HepG2 (cell line): ENCODE measurements at regions not wholly inside any gene's neighbourhood (a gene's known extent, or its start where the extent isn't known, plus 50 kb on each side); places are given as distances from the start of the nearest gene placed in this dataset.
"Not testable (repeated sequence)": the region's sequence is repeated elsewhere in the genome, so short reads cannot be mapped to it uniquely, and the experiment has no call there.

Experiments used
- ATAC-seq: fragments of 200-7000 bp; cut with Tn5 transposase; 3 replicates; pipeline ENCODE4 v1.9.1; 2020; ENCODE audit warnings: mild to moderate bottlenecking, moderate library complexity
- BruUV-seq: library from RNA; stranded (reverse); fragments of 400-500 nt; replicated peaks from 2 replicates; lab custom pipeline; 2021; lab: Mats Ljungman, UMichigan
- CTCF ChIA-PET: fragments of 300-600 bp; formaldehyde crosslinking; extraction: SDS; loops from one replicate; lab custom pipeline; 2021; ENCODE audit warnings: low total read pairs, inconsistent platforms, low intra/inter-chr PET ratio; lab: Yijun Ruan, JAX
- POLR2A ChIA-PET: fragments of 350-600 bp; sonication (Branson Sonifier 250); formaldehyde crosslinking; loops from one replicate; lab custom pipeline; 2020; ENCODE audit warnings: antibody characterized with exemption, inconsistent platforms; lab: Yijun Ruan, JAX
- DNase-seq: peaks from one replicate; pipeline ENCODE4 v3.0.0-alpha.2; 2015; ENCODE audit warnings: low spot score
- FAIRE-seq: peaks from 3 replicates; lab custom pipeline; 2011; peaks lifted over from hg19 to GRCh38; lab: Jason Lieb, UNC
- H2AFZ ChIP-seq: one replicate; pipeline ENCODE4 v1.6.1; 2011; ENCODE audit warnings: low read length, inconsistent platforms
- H3K27ac ChIP-seq: fragments of 300-600 bp; 3 replicates; pipeline ENCODE4 v1.8.0; 2011; ENCODE audit warnings: mixed run types, mild to moderate bottlenecking, mixed read lengths, low read length, inconsistent platforms; ENCODE audit not compliant: insufficient read depth; ENCODE audit errors: extremely low read length
- H3K27me3 ChIP-seq, 2 experiments: fragments of 200-600 bp in 1 of 2; 2 replicates in 1 of 2; 3 replicates in 1 of 2; pipeline versions ENCODE4 v1.6.0 to v1.8.0; 2011; ENCODE audit warnings: low read length in 2 of 2, mild to moderate bottlenecking in 2 of 2, moderate library complexity in 2 of 2, inconsistent platforms in 1 of 2; ENCODE audit not compliant: insufficient read depth in 2 of 2, control insufficient read depth in 1 of 2
- H3K36me3 ChIP-seq, 2 experiments: fragments of 200-600 bp in 1 of 2; replicated peaks in 1 of 2; 2 replicates in 1 of 2; 3 replicates in 1 of 2; pipeline versions ENCODE4 v1.5.1 to v1.8.0; 2011; ENCODE audit warnings: low read length in 2 of 2, inconsistent platforms in 1 of 2; ENCODE audit not compliant: insufficient read depth in 2 of 2, control insufficient read depth in 1 of 2
- H3K4me1 ChIP-seq: 2 replicates; pipeline ENCODE4 v1.5.1; 2012; ENCODE audit warnings: low read length, inconsistent platforms; ENCODE audit not compliant: insufficient read depth
- H3K4me2 ChIP-seq: 2 replicates; pipeline ENCODE4 v1.6.0; 2011; ENCODE audit warnings: low read depth, low read length, inconsistent platforms
- H3K4me3 ChIP-seq, 3 experiments: fragments of 200-600 bp in 1 of 3; sonication (generic), shearing (Covaris generic) in 1 of 3; replicated peaks in 1 of 3; 2 replicates each; pipeline ENCODE4 v1.5.1; 2011 to 2016; ENCODE audit warnings: low read length in 3 of 3, inconsistent platforms in 2 of 3, low read depth in 2 of 3, mild to moderate bottlenecking in 2 of 3, control low read depth in 1 of 3, mixed read lengths in 1 of 3; ENCODE audit not compliant: insufficient read depth in 1 of 3
- H3K79me2 ChIP-seq: one replicate; pipeline ENCODE4 v1.6.1; 2011; ENCODE audit warnings: low read length, inconsistent platforms; ENCODE audit not compliant: insufficient read depth
- H3K9ac ChIP-seq: 2 replicates; pipeline ENCODE4 v1.6.0; 2011; ENCODE audit warnings: mild to moderate bottlenecking, low read depth, low read length, inconsistent platforms; ENCODE audit not compliant: insufficient read depth
- H3K9me3 ChIP-seq: 2 replicates; pipeline ENCODE4 v1.5.1; 2012; ENCODE audit warnings: mild to moderate bottlenecking, low read length
- H4K20me1 ChIP-seq: 2 replicates; pipeline ENCODE4 v1.6.0; 2011; ENCODE audit warnings: inconsistent platforms, mild to moderate bottlenecking, low read length, moderate library complexity; ENCODE audit not compliant: insufficient read depth
- BORCS8-MEF2B ChIP-seq: sonication (generic); formaldehyde crosslinking; IDR thresholded peaks from 2 replicates; pipeline ENCODE4 v1.8.0; 2022; ENCODE audit warnings: mild to moderate bottlenecking, missing genetic modification reagents
- ETS1 ChIP-seq: sonication (generic); formaldehyde crosslinking; IDR thresholded peaks from 2 replicates; pipeline ENCODE4 v1.4.0; 2020; ENCODE audit warnings: missing genetic modification reagents
- HOXA5 ChIP-seq: sonication (generic); formaldehyde crosslinking; IDR thresholded peaks from 2 replicates; pipeline ENCODE4 v1.4.0; 2020; ENCODE audit warnings: missing genetic modification reagents
- NR1H2 ChIP-seq: sonication (generic); formaldehyde crosslinking; IDR thresholded peaks from 2 replicates; pipeline ENCODE4 v1.8.1; 2022; ENCODE audit warnings: low read depth, missing genetic modification reagents, borderline replicate concordance
- SALL2 ChIP-seq: sonication (generic); formaldehyde crosslinking; IDR thresholded peaks from 2 replicates; pipeline ENCODE4 v1.8.1; 2023; ENCODE audit warnings: mild to moderate bottlenecking, missing genetic modification reagents, inconsistent platforms
- ZNF230 ChIP-seq: sonication (generic); formaldehyde crosslinking; IDR thresholded peaks from 2 replicates; pipeline ENCODE4 v1.4.0; 2020; ENCODE audit warnings: mild to moderate bottlenecking, missing genetic modification reagents
- WGBS: methylation state at CpG from one replicate; pipeline ENCODE4 v1.1.6; 2017; ENCODE audit warnings: low lambda C conversion rate; 5-methylcytosine and 5-hydroxymethylcytosine counted together
- in situ Hi-C: cut with HindIII; loops from 2 replicates; pipeline ENCODE4 v1.10.0; 2017; ENCODE audit warnings: low pct_unique_long_range_greater_than_20kb; ENCODE audit not compliant: extremely low pct_ligation_motif_present
- intact Hi-C: fragments of 100-400 bp; cut with micrococcal nuclease; formaldehyde crosslinking; loops from one replicate; pipeline ENCODE4 v1.10.0; 2022; ENCODE audit not compliant: unreplicated experiment
- TF ChIP-seq, protein P1 (sequence below): IDR thresholded peaks from 2 replicates; pipeline ENCODE4 v1.6.1; 2012; ENCODE audit warnings: low read length, improper control_type of control experiment

DNA sequence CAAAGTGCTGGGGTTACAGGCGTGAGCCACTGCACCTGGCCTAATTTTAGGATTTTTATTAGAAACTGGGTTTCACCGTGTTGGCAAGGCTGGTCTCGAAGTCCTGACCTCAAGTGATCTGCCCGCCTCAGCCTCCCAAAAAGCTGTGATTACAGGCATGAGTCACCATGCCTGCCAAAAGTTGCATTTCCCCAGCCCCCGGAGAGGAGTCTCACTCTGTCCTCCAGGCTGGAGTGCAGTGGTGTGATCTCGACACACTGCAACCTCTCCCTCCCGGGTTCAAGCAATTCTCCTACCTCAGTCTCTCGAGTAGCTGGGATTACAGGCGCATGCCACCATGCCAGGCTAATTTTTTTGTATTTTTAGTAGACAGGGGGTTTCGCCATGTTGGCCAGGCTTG lies 122.0 kb upstream of the KCTD7 start:
- CTCF ChIA-PET, H3K9ac ChIP-seq, H3K79me2 ChIP-seq, H3K9me3 ChIP-seq, H3K27ac ChIP-seq, H2AFZ ChIP-seq, BruUV-seq, H4K20me1 ChIP-seq, H3K4me2 ChIP-seq, ATAC-seq, intact Hi-C loops, H3K4me3 ChIP-seq, FAIRE-seq, in situ Hi-C loops, H3K36me3 ChIP-seq, H3K27me3 ChIP-seq, DNase-seq: not testable (repeated sequence)
- WGBS, result 61% methylated on average over 7 of the region's 10 CpGs
- POLR2A ChIA-PET, result interaction anchor here (1.0 to 2.1 kb wide), 2 partner anchors 13 to 29 kb away, joined by 5 to 9 read pairs; no protein-coding TSS in a partner anchor
- H3K4me1 ChIP-seq, result peaks cover 36% of the 10 kb centered on the region

- no peak overlapping the region for H3K4me2 ChIP-seq
- H4K20me1 ChIP-seq, result no peaks in the 10 kb centered on the region
- H3K4me3 ChIP-seq, result no peak overlapping the region
- no TSS peak for BruUV-seq
- no peaks in the 10 kb centered on the region for H3K9me3 ChIP-seq
- WGBS, result 44% methylated on average over 9 of the region's 9 CpGs
- no peak overlapping the region for H3K27ac ChIP-seq
- in situ Hi-C loops, result no loop called here
- no peak overlapping the region for H2AFZ ChIP-seq
- no peak for DNase-seq
- no peak for ATAC-seq
- intact Hi-C loops, result no loop called here
- H3K9ac ChIP-seq, result no peak overlapping the region
- no peaks in the 10 kb centered on the region for H3K79me2 ChIP-seq
- CTCF ChIA-PET, result no interaction called here
- TF ChIP-seq ETS1, result no peak
- no peak for TF ChIP-seq BORCS8-MEF2B (CRISPR knock-in tag)
- TF ChIP-seq, protein P1, sequence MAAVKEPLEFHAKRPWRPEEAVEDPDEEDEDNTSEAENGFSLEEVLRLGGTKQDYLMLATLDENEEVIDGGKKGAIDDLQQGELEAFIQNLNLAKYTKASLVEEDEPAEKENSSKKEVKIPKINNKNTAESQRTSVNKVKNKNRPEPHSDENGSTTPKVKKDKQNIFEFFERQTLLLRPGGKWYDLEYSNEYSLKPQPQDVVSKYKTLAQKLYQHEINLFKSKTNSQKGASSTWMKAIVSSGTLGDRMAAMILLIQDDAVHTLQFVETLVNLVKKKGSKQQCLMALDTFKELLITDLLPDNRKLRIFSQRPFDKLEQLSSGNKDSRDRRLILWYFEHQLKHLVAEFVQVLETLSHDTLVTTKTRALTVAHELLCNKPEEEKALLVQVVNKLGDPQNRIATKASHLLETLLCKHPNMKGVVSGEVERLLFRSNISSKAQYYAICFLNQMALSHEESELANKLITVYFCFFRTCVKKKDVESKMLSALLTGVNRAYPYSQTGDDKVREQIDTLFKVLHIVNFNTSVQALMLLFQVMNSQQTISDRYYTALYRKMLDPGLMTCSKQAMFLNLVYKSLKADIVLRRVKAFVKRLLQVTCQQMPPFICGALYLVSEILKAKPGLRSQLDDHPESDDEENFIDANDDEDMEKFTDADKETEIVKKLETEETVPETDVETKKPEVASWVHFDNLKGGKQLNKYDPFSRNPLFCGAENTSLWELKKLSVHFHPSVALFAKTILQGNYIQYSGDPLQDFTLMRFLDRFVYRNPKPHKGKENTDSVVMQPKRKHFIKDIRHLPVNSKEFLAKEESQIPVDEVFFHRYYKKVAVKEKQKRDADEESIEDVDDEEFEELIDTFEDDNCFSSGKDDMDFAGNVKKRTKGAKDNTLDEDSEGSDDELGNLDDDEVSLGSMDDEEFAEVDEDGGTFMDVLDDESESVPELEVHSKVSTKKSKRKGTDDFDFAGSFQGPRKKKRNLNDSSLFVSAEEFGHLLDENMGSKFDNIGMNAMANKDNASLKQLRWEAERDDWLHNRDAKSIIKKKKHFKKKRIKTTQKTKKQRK, result no peak
- TF ChIP-seq NR1H2 (CRISPR knock-in tag), result no peak
- no peak for TF ChIP-seq SALL2 (CRISPR knock-in tag)
- TF ChIP-seq HOXA5, result no peak
- no peak for TF ChIP-seq ZNF230 (CRISPR knock-in tag)
- H3K27me3 ChIP-seq, result no peaks in the 10 kb centered on the region
- no peak for FAIRE-seq
- no peaks in the 10 kb centered on the region for H3K36me3 ChIP-seq
- H3K4me1 ChIP-seq, result peaks cover 25% of the 10 kb centered on the region
- POLR2A ChIA-PET, result interaction anchor here (1.0 to 2.1 kb wide), 2 partner anchors 14 to 28 kb away, joined by 5 to 9 read pairs; no protein-coding TSS in a partner anchor
Observed at GRCh38 chr7:66507764-66508296, 120.9 kb upstream of the KCTD7 start.
